ENCODE measurements at regions not wholly inside any gene's neighbourhood (a gene's known extent, or its start where the extent isn't known, plus 50 kb on each side); places are given as distances from the start of the nearest gene placed in this dataset.
"Not testable (repeated sequence)": the region's sequence is repeated elsewhere in the genome, so short reads cannot be mapped to it uniquely, and the experiment has no call there.

DNA sequence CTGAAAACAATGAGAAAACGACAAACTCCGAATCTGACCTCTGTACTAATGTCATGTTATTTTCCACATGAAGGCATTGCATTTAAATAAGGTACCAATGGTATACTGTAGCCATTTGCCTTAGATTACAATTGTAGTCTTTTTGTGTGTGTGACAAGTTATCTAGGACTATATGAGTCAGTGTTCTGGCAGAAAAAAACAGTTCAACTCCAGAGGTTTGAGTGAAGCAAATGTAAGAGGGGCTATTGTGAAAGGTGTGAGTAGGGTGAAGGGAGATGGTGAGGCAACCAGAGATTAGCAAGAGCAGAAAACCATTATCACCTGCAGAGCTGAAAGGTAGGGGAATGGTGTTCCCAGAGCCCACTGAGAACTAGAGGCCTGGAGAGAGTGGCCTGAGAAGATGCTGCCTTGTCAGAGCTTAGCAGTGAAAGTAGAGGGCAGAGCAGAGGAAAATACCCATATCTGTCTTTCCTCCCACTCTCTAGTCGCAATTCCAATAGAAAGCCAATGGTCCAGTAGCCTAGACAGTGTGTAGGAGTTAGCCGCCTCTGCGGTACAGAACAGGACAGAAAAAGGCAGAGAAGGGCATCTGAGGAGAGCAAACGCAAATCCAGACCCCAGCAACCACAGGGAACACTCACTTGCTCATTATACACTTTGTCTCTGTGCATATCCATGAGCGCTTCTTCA lies 112.2 kb downstream of the DYRK2 start:
- no peak for DNase-seq

DNA sequence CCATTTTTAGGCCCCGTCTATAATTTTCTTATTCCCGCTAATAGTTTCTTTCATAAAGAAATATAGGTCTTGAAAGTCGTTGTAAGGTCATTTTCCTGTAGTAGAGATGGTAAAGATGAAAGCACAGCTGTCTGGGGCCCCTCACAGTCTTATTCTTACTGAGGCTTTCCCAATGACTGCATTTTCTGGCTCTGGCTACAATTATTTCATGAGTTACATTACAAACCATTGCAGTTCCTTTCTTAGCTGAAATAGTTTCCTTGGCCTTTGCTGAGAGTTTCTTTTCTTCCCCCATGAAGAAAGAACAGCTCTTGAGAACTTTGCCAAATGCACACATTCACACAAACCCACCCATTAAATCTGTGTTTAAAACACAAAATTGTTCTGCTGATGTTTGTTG lies 113.0 kb downstream of the DYRK2 start:
- no peak for DNase-seq

DNA sequence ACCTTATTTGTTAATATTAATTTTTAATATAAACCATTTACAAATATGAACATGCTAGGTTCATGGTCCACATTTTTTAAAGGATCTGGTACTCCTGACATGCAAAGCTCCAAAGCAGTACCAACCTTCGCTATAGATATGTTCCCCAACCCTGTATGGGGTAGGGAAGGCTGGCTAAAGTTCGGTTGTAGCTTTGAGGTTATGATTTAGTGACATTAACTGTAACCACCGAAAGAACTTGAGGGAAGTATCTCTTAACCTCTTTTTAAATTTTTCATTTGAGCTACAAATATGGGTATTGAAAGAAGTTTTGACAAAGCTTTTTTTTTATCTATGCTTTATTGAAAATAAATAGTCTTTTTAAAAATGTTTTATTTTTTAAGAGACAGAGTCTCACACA lies 115.5 kb downstream of the DYRK2 start:
- no peak for DNase-seq

- no peak for DNase-seq
Measured at GRCh38 chr12:67764946-67765619, 116.5 kb downstream of the DYRK2 start.

DNA sequence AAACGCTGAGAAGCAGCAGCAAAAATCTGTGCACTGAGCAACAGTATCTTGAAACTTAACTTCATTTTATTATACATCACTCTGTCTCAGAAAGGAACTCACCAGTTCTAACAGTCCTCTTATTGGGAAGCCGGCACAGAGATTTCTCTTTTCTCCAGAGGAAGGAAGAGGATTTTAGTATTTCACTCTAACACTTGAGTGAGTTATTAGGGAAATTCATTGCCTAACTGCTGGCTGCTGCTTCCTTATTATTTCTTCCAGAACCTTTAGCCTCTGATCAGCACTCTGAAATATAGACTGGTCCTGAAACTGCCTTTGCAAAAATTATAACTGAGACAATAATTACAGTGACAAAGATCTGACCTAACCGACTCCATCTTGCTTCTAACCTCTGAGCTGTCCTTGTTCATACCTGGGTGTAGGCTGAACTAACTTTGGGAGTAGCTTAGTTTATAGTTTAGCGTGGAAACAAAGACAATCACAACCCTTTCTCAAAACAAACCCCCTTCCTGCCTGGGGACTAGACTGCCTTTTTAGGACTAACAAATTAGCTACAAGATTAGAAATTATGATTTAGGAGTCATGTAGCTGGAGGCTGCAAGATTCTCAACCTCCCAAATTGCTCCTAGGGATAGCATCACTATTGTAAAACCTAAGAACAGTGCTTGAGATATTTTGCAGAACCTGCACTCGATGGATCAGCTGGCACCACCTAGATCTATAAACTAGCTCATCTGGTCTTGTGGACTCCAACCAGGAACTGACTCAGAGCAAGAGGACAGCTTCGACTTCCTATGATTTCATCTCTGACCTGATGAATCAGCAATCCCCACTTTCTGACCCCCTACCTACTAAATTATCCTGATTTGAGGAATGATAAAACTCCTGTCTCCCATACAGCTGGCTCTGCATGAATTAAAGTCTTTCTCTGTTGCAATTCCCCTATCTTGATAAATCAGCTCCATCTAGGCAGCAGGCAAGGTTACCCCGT lies 117.5 kb downstream of the DYRK2 start:
- DNase-seq: peak; percentile 30

GRCh38 chr12:67772267-67773169 lies 124.0 kb downstream of the DYRK2 start:
- DNase-seq: no peak

DNA sequence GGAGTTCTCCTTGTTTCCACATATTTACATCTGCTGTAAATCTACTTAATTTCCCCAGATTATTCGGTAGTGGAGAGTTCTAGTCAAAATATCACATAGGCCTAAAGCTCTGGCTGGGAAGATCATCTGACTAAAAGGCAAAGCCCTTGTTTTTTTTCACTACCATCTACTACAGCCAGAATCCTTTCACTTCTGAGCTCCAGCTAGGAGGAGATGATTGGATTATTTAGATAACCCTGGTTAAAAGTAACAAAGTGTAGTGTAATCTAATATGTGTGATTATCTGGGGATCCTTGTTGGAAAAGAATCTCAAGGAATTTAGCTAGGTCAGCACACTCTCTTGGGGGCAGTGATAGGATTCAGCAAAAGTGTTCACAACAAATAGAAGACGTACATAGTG lies 125.4 kb downstream of the DYRK2 start:
- DNase-seq: no peak

DNA sequence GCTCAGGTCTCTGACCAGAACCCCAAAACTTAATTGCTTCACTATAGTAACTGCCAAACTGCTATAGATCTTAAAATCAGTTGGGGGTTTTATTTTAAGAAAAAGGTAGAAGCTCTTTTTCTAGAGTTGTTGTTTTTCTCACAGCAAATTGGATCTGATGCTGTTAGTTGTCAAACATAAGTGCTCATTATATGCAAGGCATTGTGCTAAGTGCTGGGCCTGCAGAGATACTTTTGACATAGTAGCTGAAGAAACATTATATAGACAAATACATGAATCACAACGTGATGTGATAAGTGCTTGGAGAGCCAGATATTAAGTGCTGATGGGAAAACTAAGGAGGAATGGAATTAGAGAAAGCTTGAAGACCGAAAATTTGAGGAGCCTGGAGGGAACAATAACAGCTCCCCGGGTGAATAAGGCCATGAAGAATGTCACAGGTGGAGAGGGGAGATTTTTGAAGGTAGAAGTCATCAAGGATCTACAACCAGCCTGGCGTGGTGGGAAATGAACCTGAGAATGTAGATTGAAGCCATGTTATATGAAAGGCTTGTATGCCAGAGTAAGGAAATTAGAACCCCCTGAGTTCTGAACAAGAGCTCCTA lies 126.5 kb downstream of the DYRK2 start:
- DNase-seq: no peak

DNA sequence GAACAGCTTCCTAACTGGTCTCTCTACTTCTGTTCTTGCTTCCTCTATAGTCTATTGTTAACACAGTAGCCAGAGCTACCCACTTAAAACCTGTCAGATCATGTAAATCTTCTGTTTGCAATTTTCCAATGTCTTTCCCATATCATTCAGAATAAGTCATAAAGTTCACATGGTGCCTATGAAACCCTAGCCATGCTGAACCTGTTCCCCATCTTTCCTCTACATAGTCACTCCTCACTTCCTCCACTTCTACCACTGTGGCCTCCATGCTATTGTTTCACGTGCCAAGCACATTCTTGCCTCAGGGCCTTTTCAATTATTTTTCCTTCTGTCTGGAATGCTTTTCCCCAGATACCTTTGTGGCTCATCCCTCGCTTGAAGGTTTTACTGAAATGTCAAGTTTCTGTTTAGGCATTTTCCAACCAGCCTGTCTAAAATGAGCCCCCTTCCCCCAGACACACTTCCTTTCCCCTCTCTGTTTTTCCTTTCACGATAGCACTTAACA lies 132.1 kb downstream of the DYRK2 start:
- DNase-seq: no peak

- DNase-seq: no peak
Measured at GRCh38 chr12:67782573-67782972, 134.0 kb downstream of the DYRK2 start.

DNA sequence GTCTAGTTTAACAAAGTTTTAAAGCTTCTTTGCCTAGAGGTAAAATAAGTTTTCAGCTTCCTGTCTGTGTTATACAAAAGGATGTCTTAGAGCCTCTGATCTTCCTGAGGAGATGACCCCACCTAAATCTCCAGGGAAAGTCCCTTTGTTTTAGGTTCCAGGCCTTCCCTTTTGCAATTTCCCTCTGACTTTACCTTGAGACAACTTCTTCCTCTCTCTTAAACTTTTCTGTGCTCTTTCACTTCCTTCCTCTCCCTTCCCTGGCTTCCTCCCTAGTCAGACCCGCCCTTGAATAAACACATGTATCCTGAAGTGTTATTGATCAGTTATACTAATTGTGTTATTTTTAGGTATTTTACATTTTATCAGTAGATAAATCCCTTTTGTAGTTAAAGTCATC lies 134.8 kb downstream of the DYRK2 start:
- no peak for DNase-seq

- no peak for DNase-seq
Measured at GRCh38 chr12:67784831-67785230, 136.3 kb downstream of the DYRK2 start.

DNA sequence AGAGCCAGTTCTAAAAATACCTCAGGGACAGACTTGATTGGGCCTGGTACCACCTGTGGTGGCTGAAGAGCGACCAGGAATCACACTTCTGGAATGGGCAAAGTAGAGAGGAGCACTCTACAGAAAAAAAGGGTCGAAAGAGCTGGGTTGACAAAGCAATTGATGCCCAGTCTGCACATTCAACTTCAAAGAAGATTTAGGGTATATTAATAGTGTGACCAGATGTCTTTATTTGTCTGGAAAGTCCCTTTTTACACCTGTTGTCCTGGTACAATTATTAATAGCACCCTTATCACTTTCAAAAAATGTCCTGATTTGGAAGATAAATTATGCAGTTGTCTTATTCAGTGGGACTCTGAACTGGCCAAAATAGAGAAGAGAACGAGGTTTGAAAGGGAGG lies 137.5 kb downstream of the DYRK2 start:
- DNase-seq: no peak

DNA sequence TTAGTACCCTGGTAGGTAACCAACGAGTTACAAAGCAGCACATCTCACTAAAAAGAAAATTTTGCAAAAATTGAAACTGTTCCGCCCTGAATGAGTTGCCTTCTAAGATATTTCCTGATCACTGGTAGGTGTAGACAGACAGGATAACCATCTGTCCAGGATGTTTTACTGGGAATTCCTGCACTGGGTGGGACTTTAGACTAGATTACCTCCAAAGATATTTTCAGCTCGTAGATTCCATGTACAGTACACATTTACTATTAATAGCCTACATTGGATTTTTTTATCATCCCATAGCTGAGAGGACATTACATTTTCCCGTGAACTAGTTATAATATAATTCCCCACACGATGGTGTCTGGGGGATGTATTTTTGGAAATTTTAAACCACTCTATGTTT lies 139.6 kb downstream of the DYRK2 start:
- no peak for DNase-seq

DNA sequence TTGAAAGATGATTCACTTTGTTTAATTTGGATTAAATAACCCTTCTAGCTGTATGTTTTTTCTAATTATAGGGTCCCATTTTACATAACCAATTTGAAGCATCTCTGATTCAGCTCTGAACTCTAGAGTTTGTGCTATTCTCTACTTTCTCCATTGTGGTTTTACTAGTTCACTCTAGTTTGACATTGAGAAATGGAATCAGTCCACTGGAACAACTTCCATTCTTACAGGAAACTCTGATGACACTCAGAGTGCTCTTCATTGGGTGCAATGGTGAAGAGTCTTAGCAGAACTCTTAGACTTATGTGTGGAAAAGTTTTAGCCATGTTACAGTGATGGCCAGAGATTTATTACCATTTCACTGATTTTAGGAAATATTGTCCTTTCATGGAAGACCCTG lies 140.7 kb downstream of the DYRK2 start:
- DNase-seq: no peak

- DNase-seq: no peak
Measured at GRCh38 chr12:67790660-67791059, 142.1 kb downstream of the DYRK2 start.

- not testable (repeated sequence) for DNase-seq
Measured at GRCh38 chr12:67791362-67791761, 142.8 kb downstream of the DYRK2 start.

- DNase-seq: no peak
Measured at GRCh38 chr12:67792185-67792584, 143.6 kb downstream of the DYRK2 start.

- DNase-seq: no peak
Measured at GRCh38 chr12:67794161-67794560, 145.6 kb downstream of the DYRK2 start.

DNA sequence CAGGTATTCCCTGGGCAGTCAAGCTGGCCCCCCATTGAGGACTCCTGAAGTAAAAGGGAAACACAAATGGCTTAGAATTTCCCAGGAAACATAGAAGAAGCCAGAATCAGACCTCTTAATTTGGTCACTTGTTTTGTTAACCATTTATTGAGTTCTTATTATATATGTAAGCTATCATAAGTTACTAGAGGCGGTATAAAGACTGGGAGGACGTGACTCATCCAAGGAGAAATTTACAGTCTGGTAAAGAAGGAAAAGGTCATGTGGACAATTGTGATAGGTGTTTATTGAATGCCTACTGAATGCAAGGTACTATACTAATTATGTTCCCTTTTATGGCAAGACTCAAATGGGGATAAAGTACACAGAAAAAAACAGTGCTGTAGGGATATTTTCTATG lies 146.7 kb downstream of the DYRK2 start:
- DNase-seq: no peak

- DNase-seq: no peak
Measured at GRCh38 chr12:67797185-67797741, 148.7 kb downstream of the DYRK2 start.

DNA sequence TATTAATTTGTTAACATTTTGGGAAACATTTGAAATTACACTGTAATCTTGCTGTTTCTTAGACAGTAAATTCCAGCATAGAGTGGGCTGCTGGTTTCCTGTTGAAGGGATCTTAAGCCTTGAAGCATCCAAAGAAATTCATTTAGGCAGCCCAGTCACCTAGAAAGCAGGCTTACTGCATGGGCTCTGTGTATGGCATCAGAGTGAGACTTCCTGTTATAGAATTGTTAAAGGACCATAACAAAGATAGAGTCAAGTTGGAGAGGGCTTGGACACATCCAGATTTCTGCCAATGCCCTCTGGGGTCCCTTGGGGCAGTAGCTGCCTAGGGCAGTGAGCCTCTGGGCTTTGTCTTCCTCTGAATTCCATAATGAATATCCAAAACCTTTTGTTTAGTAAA lies 149.2 kb downstream of the DYRK2 start:
- no peak for DNase-seq

Measured in activated CD4-positive, alpha-beta T cell treated with anti-CD3 and anti-CD28 coated beads, Interleukin-2, Interleukin-6, amounts not matched to agents 100 ng/mL and 50 ng/mL, durations not matched to agents 16 hours and 8 hours (primary cell).